ENCODE measurements at regions not wholly inside any gene's neighbourhood (a gene's known extent, or its start where the extent isn't known, plus 50 kb on each side); places are given as distances from the start of the nearest gene placed in this dataset.

DNA sequence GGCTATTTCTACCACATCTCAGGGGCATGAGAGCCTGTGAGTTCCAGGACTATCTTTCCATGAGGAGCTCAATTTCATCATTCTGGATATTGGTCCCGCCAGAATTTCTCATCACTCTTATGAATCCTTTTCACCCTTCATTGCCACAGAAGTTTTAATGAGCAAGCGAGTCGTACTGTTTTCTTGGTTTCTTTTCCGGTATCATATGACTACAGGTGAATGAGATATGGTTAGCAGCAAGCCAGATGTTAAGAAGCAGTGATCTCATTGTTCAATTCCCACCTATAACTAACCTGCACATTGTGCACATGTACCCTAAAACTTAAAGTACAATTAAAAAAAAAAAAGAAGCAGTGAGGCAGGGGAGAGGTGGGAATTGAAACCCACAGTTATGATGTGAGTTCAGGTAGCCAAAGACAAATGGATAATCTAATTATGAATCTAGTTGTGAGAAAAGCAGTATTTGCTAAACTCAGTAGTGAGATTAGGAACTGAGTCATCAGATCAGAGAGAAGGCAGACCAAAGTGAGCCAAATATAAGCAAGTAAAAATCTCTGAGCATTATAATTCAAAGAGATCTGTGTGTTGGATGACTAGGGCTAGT, 78.0 kb upstream of the ELOVL5 start:
- TF ChIP-seq POLR2AphosphoS5 (IDR thresholded peaks at IDR 0.05; ENCODE audit: low read depth, low read length) (no peak), REST (IDR thresholded peaks at IDR 0.05; ENCODE audit: insufficient read depth in 1 of 2, low read depth in 2 of 2, low read length in 2 of 2) (no peak)

DNA sequence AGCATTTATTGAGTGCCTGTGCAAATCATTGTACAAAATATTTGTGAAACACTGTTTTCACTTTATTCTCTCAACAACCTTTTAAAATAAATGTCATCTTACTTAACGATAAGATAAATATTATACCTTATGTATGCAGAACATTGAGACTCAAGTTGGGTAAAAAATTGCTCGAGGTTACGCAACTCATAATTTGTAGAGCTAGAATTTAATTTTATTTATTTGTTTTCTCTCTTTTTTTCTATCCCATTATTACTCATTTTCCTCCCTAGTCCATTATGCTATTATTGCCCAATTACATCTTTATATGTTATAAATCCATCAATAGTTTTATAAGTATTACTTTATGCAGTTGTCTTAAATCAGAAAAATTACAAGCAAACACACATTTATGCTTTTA, 77.4 kb upstream of the ELOVL5 start:
- TF ChIP-seq POLR2AphosphoS5 (IDR thresholded peaks at IDR 0.05; ENCODE audit: low read depth, low read length) (no peak), REST (IDR thresholded peaks at IDR 0.05; ENCODE audit: insufficient read depth in 1 of 2, low read depth in 2 of 2, low read length in 2 of 2) (no peak), TAF1 (IDR thresholded peaks at IDR 0.05; ENCODE audit: borderline replicate concordance, insufficient read depth, low read length) (no peak), FOXP2 (optimal IDR thresholded peaks at IDR 0.05; ENCODE audit: borderline replicate concordance, extremely low read depth, extremely low read length, insufficient read depth) (no peak), SIN3A (IDR thresholded peaks at IDR 0.05; ENCODE audit: borderline replicate concordance, insufficient read depth, low read length) (no peak)

GRCh38 chr6:53424976-53425718, 76.4 kb upstream of the ELOVL5 start:
- TF ChIP-seq SIN3A (IDR thresholded peaks at IDR 0.05; ENCODE audit: borderline replicate concordance, insufficient read depth, low read length) (no peak), TAF1 (IDR thresholded peaks at IDR 0.05; ENCODE audit: borderline replicate concordance, insufficient read depth, low read length) (no peak), REST (IDR thresholded peaks at IDR 0.05; ENCODE audit: insufficient read depth in 1 of 2, low read depth in 2 of 2, low read length in 2 of 2) (no peak), FOXP2 (optimal IDR thresholded peaks at IDR 0.05; ENCODE audit: borderline replicate concordance, extremely low read depth, extremely low read length, insufficient read depth) (no peak), POLR2AphosphoS5 (IDR thresholded peaks at IDR 0.05; ENCODE audit: low read depth, low read length) (no peak)

- TF ChIP-seq SIN3A (IDR thresholded peaks at IDR 0.05; ENCODE audit: borderline replicate concordance, insufficient read depth, low read length) (no peak), FOXP2 (optimal IDR thresholded peaks at IDR 0.05; ENCODE audit: borderline replicate concordance, extremely low read depth, extremely low read length, insufficient read depth) (no peak), TAF1 (IDR thresholded peaks at IDR 0.05; ENCODE audit: borderline replicate concordance, insufficient read depth, low read length) (no peak), REST (IDR thresholded peaks at IDR 0.05; ENCODE audit: insufficient read depth in 1 of 2, low read depth in 2 of 2, low read length in 2 of 2) (no peak), POLR2AphosphoS5 (IDR thresholded peaks at IDR 0.05; ENCODE audit: low read depth, low read length) (no peak)
Observed at GRCh38 chr6:53424300-53424699, 75.5 kb upstream of the ELOVL5 start.

Measured in PFSK-1 (cell line).